Effector memory CD4-positive, alpha-beta T cell (primary cell): ENCODE measurements at regions not wholly inside any gene's neighbourhood (a gene's known extent, or its start where the extent isn't known, plus 50 kb on each side); places are given as distances from the start of the nearest gene placed in this dataset.
"Not testable (repeated sequence)": the region's sequence is repeated elsewhere in the genome, so short reads cannot be mapped to it uniquely, and the experiment has no call there.

Experiments
- DNase-seq, 3 donors: peaks; one replicate each; pipeline ENCODE4 v3.0.0-alpha.2; 2020
- H3K27ac ChIP-seq: 2 replicates; pipeline ENCODE4 v1.7.0; 2013; ENCODE audit warnings: mild to moderate bottlenecking, low read length, moderate library complexity; ENCODE audit not compliant: insufficient read depth, poor library complexity, severe bottlenecking
- H3K27me3 ChIP-seq: replicated peaks from 2 replicates; pipeline ENCODE4 v1.7.0; 2013; ENCODE audit warnings: mild to moderate bottlenecking, low read length; ENCODE audit not compliant: insufficient read depth, control insufficient read depth, poor library complexity, severe bottlenecking
- H3K36me3 ChIP-seq: 2 replicates; pipeline ENCODE4 v1.7.0; 2013; ENCODE audit warnings: mild to moderate bottlenecking, low read length, moderate library complexity; ENCODE audit not compliant: control insufficient read depth, insufficient read depth
- H3K4me1 ChIP-seq: 2 replicates; pipeline ENCODE4 v1.7.0; 2013; ENCODE audit warnings: low read length, mild to moderate bottlenecking; ENCODE audit not compliant: control insufficient read depth, insufficient read depth, poor library complexity, severe bottlenecking
- H3K4me3 ChIP-seq: 2 replicates; pipeline ENCODE4 v1.7.0; 2013; ENCODE audit warnings: low read length, low read depth, mild to moderate bottlenecking; ENCODE audit not compliant: insufficient read depth, poor library complexity, severe bottlenecking
- H3K9me3 ChIP-seq: 2 replicates; pipeline ENCODE4 v1.7.0; 2013; ENCODE audit warnings: mild to moderate bottlenecking, low read length, moderate library complexity; ENCODE audit not compliant: control insufficient read depth

DNA sequence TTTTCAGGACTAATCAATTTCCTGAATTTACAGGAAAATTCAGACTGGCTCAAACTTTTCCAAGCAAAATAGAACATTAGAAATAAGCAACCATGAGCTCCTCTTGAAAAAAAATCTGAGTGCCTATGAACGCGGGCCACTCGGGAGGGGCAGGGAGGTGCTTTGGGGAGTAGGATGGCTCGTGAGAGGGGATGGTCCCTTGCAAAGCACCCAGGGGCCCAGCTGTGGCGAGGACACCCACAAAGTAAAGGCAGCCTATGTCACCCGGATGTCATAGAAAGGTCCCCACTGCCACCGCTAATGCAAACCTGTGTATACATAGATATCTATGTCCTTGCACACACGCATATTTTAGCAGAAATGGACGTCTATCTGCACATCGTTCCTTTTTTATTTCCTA lies 309.9 kb downstream of the ADGRD1 start:
- Histone ChIP-seq H3K4me3 (no peak overlapping the region), H3K27me3 (no peaks in the 10 kb centered on the region), H3K9me3 (no peaks in the 10 kb centered on the region), H3K36me3 (no peaks in the 10 kb centered on the region), H3K27ac (no peak overlapping the region), H3K4me1 (no peaks in the 10 kb centered on the region)
- DNase-seq, result no peak

DNA sequence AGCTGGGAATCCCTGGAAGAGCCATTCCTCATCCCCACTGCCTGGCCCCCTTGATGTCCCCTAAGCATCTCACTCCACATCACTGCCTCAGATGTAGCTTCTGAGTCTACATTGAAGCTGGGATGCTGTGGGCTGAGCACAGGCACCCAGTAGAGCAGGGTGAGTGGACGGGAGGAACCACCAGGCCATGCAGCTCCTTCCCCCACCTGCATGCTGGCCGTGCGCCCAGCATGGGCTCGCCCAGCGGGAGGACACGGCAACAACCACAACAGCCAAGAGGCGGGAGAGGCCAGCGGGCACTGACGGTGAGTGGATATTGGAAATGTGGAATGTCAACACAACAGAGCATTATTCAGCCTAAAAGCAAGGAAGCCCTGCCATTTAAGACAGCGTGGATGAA lies 310.9 kb downstream of the ADGRD1 start:
- Histone ChIP-seq H3K4me3 (no peak overlapping the region), H3K36me3 (no peaks in the 10 kb centered on the region), H3K9me3 (no peaks in the 10 kb centered on the region), H3K27ac (no peak overlapping the region), H3K27me3 (no peaks in the 10 kb centered on the region), H3K4me1 (no peaks in the 10 kb centered on the region)
- DNase-seq, result no peak

DNA sequence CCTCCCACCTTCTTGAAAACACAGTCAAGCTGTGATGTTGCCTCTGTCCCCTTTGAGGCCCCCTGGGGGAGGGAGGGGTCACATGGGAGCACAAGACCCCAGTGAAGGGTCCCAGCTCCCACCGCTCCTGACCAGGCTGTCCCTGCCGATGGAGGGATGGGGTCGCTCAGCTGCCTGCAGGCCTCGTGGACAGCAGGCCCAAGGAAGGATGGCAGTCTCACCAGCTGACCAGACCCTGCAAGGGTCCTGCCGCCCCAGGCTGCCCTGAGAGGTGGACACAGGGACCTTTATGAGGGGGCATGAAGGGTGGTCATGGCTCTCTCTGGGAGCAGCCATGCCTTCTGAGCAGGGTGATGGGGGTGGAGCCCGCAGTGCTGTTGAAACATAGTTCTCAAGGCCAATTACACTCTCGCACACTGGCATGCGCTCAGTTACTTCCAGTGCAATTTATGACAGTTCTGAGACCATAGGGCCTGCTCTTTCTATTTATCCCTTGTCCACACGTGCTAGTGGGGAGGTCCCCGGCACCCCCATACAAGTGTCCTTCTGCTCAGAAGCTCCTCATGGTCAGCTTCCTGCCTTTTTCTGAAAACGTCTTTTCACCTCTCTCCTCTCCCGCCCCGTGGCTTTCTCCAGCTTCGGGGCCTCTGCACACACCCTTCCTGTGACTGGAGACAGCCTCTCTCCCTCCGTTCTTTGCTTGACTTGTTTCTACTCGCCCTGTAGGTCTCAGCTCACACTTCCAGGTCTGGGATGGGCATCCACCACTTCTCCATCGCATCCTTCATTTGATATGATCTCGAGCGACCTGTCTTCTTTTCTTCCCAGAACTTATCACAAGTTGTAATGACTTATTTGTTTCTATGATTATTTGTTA lies 313.1 kb downstream of the ADGRD1 start:
- H3K4me3 ChIP-seq, result no peak overlapping the region
- no peaks in the 10 kb centered on the region for H3K27me3 ChIP-seq
- no peaks in the 10 kb centered on the region for H3K9me3 ChIP-seq
- no peak overlapping the region for H3K27ac ChIP-seq
- H3K36me3 ChIP-seq, result no peaks in the 10 kb centered on the region
- DNase-seq, result no peak
- no peaks in the 10 kb centered on the region for H3K4me1 ChIP-seq

DNA sequence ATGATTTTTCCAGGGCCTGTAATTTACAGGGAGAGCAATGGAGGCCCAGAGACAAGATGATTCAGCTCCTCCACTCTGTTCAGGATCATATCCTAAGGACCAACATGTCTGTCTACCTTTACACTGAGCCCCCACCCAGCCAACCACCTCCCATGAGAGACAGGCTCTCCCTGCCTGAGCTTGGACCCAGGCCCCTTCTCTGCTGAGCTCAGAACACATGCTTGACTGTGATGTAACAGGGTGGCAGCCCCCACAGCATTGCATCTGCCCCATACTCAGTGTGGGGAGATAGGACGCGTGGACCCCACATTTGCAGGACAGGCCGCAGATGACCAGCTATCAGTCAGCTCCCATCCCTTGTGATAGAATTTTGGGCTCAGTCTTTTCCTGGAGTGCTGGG lies 313.9 kb downstream of the ADGRD1 start:
- no peak overlapping the region for H3K4me3 ChIP-seq
- H3K9me3 ChIP-seq, result no peaks in the 10 kb centered on the region
- H3K4me1 ChIP-seq, result no peaks in the 10 kb centered on the region
- no peak for DNase-seq
- H3K27me3 ChIP-seq, result no peaks in the 10 kb centered on the region
- no peak overlapping the region for H3K27ac ChIP-seq
- no peaks in the 10 kb centered on the region for H3K36me3 ChIP-seq

DNA sequence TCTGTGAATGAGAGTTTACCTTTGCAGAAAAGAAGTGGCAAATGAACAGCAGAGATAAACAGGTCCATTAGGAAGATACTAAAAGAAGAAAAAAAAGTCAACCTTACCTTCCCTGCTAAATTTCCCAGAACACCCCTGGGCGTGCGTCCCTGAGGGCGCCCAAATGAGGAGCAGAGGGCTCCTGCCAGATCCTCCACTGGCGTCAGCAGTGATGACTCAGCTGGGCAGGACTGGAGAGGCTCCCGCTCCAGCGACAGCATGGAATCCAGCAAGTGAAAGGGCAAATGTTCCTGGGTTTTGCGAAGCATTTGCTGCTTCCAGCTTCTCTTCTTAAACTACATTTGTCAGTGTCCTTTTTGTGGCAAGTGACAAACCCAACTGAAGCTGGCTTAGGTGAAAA lies 314.4 kb downstream of the ADGRD1 start:
- H3K9me3 ChIP-seq, result not testable (repeated sequence)

DNA sequence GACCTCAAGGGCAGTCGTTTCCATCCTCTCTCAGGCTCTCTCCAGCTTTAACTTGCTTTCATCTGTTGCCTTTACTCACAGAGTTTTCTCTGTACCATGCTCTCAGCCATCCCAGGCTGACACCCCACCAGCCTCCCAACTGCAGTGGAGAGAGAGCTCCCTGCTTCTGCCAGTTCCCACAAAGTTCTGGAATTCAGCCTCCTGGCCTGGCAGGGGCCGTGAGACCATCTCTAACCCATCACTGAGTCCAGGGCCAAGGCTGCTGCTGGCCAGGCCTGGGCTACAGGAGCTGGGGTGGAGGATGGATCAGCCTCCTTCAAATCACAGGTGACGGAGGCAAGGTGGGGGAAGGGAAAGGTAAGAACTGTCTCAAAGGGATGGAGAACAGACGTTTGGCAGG lies 314.9 kb downstream of the ADGRD1 start:
- H3K27me3 ChIP-seq, H3K4me3 ChIP-seq, H3K9me3 ChIP-seq, DNase-seq, H3K27ac ChIP-seq, H3K4me1 ChIP-seq, H3K36me3 ChIP-seq: not testable (repeated sequence)

More for the DNA sequence above, 314.4 kb downstream of the ADGRD1 start:
- H3K27me3 ChIP-seq, H3K4me3 ChIP-seq, H3K27ac ChIP-seq, H3K36me3 ChIP-seq, H3K4me1 ChIP-seq, DNase-seq: not testable (repeated sequence)

DNA sequence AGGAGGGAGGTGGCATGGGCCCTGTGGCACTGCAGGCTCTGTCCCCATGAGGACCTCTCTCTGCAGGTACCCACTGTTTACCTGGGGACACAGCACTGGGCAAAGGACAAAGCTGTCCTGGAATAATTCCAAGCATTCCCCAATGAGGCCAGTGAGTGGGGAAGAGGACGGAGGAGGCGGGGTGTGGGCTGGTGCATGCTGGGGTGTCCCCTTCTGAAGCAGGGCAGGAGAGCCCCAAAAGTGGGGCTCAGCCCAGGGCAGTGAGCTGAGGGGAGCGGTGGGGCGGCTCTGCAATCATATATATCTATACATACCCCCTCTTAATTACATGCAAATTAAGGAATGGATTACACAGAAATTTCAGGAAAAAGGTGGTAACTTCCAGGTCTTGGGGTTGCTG lies 315.8 kb downstream of the ADGRD1 start:
- no peaks in the 10 kb centered on the region for H3K4me1 ChIP-seq
- H3K9me3 ChIP-seq, result no peaks in the 10 kb centered on the region
- no peaks in the 10 kb centered on the region for H3K27me3 ChIP-seq
- no peak overlapping the region for H3K27ac ChIP-seq
- no peak for DNase-seq
- H3K4me3 ChIP-seq, result no peak overlapping the region
- H3K36me3 ChIP-seq, result no peaks in the 10 kb centered on the region

DNA sequence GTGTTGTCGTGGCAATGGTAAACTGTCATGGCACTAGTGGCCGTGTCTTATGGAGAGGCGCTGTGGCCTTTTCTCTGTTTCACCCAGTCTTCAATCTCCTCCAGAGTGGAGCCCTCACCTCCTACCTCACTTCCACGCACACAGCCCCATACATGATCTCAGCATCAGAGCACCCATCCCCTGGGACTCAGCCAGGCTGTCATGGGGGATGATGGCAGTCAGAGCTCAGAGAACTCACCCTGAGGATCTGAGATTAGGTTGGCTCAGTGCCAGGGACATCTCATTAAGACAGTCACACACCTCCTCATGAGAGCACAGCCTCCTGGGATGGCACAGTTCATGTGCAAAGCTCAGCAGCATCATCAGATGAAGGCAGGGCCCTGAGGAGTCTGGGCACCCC lies 316.3 kb downstream of the ADGRD1 start:
- H3K36me3 ChIP-seq, H3K4me3 ChIP-seq, H3K27me3 ChIP-seq, DNase-seq, H3K4me1 ChIP-seq, H3K9me3 ChIP-seq, H3K27ac ChIP-seq: not testable (repeated sequence)

DNA sequence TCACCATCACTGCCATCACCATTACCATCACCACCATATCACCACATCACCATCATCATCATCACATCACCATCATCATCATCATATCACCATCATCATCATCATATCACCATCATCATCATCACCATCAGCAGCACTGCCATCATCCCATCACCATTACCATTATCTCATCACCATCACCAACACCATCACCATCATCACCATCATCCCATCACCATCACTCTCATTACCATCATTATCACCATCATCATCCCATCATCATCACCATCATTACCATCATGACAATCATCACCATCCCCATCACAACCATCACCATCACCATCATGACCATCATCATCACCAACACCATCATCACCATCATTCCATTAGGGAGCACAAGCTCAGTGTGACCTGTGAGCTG lies 318.0 kb downstream of the ADGRD1 start:
- no peaks in the 10 kb centered on the region for H3K9me3 ChIP-seq
- H3K4me3 ChIP-seq, result no peak overlapping the region
- H3K27ac ChIP-seq, result no peak overlapping the region
- no peaks in the 10 kb centered on the region for H3K4me1 ChIP-seq
- H3K36me3 ChIP-seq, result no peaks in the 10 kb centered on the region
- H3K27me3 ChIP-seq, result no peaks in the 10 kb centered on the region
- no peak for DNase-seq

DNA sequence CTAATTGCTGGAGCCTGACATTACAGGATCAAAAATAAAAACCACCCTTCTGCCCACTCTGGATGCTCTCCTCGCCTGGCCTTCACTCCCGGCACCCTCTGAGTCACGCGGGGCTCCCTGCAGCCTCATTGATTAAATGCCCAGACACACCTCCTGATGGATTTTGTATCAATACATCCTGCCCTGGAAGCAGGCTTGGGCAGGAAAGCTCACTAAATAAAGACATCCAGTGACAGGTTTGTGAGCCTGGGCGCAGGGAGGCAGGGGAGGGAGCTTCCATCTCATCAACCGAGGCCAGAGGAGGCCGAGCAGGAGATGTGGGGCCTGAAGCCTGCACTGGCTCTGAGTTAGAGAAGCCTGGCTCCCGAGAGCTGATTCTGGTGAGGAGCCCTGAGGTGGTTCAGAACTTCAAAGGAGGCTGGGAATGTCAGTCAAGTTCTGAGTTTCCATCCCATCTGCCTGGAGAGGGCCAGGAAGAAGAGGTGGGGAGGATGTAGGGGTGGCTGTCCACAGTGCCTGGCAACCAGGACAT lies 318.6 kb downstream of the ADGRD1 start:
- H3K27ac ChIP-seq, H3K9me3 ChIP-seq, H3K27me3 ChIP-seq, H3K4me3 ChIP-seq, H3K4me1 ChIP-seq, DNase-seq, H3K36me3 ChIP-seq: not testable (repeated sequence)
